ENCODE measurements at regions not wholly inside any gene's neighbourhood (a gene's known extent, or its start where the extent isn't known, plus 50 kb on each side); places are given as distances from the start of the nearest gene placed in this dataset.
"Not testable (repeated sequence)": the region's sequence is repeated elsewhere in the genome, so short reads cannot be mapped to it uniquely, and the experiment has no call there.

GRCh38 chr9:2424619-2425033 is 197.0 kb upstream of the VLDLR start:
- FAIRE-seq = no peak
- no peak for DNase-seq (ENCODE audit: low spot score in 2 of 2)

DNA sequence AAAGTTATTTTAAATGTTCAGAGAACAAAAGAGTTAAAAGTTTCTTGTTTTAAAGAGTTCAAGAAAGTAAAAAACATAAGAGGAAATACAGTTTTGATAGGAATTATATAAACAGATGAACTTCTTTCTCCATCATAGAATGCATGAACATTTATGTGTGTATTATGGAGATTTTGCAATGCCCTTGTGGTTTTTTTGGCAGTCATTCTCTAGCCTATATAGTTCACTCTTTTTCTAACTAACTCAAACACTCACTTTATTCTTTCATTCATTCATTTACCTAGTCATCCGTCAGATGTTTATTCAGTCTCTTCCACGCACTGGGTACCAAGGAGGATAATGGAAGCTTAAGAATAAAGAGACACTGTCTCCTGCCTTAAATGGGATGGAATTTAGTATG is 195.9 kb upstream of the VLDLR start:
- FAIRE-seq (no peak), DNase-seq (ENCODE audit: low spot score in 2 of 2) (no peak)

DNA sequence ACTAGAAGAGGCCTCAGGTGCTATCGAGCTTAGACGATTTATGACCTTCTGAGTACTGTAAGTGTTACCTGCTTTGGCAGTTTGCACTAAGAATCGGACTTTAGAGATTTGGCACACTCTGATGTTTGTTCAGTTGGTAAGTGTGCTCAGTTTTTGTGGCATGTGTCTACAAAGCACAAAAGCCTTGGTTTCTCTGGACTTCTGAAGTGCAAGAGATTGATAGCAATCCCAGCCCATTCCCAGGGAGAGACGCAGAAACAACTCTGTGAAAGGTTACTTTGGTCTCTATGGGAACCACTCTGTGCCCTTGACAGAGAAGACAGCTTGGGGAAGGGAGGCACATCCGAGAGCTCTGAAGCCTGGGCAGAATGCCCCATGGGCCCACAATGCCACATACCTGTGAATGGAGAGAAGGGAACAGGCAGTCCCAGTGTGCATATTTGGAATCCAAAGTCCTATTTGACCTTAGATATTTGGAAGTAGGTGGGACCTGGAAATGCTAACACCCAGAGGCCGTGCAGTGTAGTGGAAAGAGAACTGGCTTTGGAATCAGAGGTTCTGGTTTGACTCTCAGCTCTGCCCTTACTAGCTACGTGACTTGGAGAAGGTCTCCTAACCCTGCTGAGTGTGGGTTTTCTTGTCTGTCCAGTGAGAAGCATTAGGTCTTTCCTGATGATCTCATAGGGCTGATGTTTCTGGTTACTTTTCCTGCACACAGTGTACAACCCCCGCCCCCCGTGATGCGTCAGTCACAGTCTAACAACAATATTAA is 194.3 kb upstream of the VLDLR start:
- no peak for FAIRE-seq

DNA sequence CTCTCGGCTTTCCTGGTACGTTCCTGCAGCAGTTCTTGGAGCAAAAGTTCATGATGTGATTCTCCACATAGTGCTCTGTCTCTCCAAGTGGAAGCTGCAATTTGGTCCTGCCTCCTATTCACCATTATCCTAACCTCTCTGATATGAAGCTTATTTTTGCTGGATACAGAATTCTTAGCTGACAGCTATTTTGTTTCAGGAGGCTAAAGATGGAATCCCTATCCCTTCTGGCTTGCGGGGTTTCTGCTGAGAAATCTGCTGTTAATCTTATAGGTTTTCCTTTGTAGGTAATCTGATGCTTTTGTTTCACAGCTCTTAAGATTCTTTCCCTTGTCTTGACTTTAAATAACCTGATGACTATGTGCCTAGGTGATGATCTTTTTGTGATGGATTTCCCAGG is 181.6 kb upstream of the VLDLR start:
- FAIRE-seq = no peak
- no peak for DNase-seq (ENCODE audit: low spot score in 2 of 2)

More for the DNA sequence above, 194.3 kb upstream of the VLDLR start:
- DNase-seq (ENCODE audit: low spot score in 2 of 2) = no peak

DNA sequence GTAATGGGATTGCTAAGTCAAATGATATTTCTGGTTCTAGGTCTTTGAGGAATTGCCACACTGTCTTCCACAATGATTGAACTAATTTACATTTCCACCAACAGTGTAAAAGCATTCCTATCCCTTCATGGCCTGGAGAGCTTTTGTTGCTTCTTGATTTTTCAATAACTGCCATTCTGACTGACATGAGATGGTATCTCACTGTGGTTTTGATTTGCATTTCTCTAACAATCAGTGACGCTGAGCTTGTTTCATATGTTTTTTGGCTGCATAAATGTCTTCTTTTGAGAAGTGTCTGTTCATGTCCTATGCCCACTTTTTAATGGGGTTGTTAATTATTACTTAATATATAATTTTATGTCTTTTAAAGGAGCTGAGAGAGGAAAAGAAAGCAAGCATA is 177.7 kb upstream of the VLDLR start:
- not testable (repeated sequence) for DNase-seq (ENCODE audit: low spot score in 2 of 2); FAIRE-seq

- DNase-seq (ENCODE audit: low spot score in 2 of 2) = no peak
- FAIRE-seq = no peak
Measured at GRCh38 chr9:2448193-2448738, 173.3 kb upstream of the VLDLR start.

- no peak for DNase-seq (ENCODE audit: low spot score in 2 of 2)
- FAIRE-seq = no peak
Measured at GRCh38 chr9:2453106-2453505, 168.5 kb upstream of the VLDLR start.

DNA sequence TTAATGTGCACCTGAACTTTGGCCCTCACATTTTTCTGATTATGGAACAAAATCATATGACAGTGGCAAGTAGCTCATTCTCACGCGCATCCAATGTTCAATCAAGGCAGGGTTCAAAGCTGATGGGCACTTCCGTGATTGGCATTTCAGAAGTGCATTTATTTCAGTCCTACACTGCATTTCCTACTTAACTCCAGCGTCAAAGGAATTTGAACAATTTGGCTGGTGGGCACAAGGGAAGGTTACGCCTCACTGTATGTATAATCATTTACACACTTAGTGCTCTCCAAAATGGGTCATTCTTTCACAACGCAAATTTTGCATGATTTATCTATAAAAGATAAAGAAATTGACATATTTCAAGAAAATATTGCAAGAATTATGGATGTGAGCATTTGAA is 167.9 kb upstream of the VLDLR start:
- no peak for DNase-seq (ENCODE audit: low spot score in 2 of 2)
- FAIRE-seq = no peak

DNA sequence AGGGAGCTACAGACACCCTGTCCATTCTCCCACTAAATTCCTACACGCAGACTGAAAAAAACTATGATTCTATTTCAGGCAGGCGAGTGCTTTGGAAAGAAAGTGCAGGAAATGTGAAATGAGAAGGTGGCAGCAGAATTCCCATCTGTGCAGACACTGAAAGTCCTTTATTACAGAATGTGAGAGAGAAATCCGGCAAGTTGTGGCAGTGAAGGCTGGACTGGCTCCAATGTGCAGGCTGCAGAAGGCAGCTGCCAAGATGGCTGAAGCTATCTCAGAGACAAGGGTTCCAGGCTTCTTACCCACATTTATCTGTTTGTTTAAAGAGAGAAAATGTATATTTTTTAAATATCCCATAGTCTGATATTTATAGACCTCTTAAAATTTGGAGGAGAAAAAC is 161.8 kb upstream of the VLDLR start:
- DNase-seq (ENCODE audit: low spot score in 2 of 2) (no peak), FAIRE-seq (no peak)

DNA sequence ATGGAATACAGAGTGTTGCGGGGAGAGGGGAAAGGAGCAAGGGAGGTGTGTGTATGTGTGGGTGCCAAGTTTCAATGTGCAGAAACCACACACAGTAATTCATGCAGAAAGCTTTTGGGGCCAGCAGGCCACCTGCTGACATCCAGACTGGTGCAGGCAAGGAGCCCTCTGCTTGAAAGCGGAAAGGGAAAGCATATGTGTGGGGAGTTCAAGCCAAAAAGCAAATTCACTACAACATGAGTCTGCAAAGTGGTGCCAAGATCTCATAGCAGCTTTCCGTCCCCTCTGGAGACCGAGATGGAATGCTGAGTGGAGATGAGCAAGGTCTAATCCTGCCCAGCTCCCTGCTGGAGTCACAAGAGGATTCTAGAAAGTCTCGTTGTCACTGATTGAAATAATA is 159.7 kb upstream of the VLDLR start:
- FAIRE-seq (no peak), DNase-seq (ENCODE audit: low spot score in 2 of 2) (no peak)

- FAIRE-seq (no peak), DNase-seq (ENCODE audit: low spot score in 2 of 2) (no peak)
Measured at GRCh38 chr9:2464624-2465023, 157.0 kb upstream of the VLDLR start.

DNA sequence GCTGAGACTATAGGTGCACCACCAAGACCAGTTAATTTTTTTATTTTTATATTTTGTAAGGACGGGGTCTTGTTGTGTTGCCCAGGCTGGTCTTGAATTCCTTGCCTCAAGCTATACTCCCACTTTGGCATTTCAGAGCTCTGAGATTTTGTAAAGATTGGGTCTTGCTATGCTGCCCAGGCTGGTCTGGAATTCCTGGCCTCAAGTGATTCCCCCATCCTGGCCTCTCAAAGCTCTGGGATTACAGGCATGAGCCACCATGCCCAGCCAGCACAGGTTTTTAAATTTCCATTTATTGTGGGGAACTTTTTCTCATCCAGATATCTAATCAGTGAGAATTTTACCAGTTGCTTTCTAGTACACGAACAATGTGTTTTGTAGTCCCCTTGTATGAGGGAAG is 156.1 kb upstream of the VLDLR start:
- FAIRE-seq = no peak
- no peak for DNase-seq (ENCODE audit: low spot score in 2 of 2)

DNA sequence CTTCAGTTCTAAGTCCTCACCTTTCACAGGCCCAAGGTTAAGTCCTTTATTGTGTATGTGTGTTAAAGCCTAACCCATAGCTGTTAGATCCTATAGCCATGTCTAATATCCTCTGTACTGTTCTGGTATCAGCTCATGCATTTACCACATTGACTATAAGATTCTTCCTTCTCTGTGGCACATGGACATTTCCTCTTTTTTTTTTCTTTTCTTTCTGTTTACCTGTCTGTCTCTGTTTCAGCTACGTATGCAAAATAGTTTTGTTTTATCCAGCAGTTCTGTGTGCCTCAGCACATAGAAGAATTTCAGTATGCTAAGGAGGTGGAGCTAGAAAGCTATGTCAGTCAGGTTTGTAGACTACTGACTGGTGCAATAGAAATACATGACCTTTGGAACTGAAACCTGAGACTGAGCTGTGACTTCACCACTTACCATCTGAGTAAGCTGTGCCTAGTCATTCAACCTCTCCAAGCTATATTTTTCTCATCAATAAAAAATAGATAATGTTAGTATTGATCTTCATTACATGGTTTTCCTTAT is 155.6 kb upstream of the VLDLR start:
- FAIRE-seq = no peak
- no peak for DNase-seq (ENCODE audit: low spot score in 2 of 2)

DNA sequence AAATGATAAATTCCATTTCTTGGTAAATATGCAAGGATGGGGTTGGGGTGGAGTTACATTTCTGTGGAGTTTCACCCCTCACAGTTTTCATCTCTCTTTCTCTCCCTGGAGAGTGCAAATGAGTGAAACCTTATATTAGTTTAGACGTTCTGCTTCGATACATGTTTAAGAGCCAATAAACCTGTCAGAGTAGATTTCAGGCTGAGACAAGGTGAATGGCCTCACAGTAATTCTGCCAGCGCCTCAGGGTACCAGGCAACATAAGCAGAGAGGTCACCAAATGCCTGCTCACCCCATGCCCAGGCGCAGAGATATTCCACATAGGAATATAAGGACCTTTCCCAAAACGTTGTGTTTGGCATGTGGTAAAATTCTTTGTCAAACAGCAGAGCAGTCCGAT is 154.9 kb upstream of the VLDLR start:
- DNase-seq (ENCODE audit: low spot score in 2 of 2) = no peak

GRCh38 chr9:2469681-2470221 is 151.8 kb upstream of the VLDLR start:
- FAIRE-seq = no peak
- DNase-seq (ENCODE audit: low spot score in 2 of 2) = no peak

More for the DNA sequence above, 154.9 kb upstream of the VLDLR start:
- FAIRE-seq = no peak

GRCh38 chr9:2473681-2474080 is 147.9 kb upstream of the VLDLR start:
- no peak for DNase-seq (ENCODE audit: low spot score in 2 of 2)
- no peak for FAIRE-seq

GRCh38 chr9:2477755-2478154 is 143.8 kb upstream of the VLDLR start:
- DNase-seq (ENCODE audit: low spot score in 2 of 2) (no peak), FAIRE-seq (no peak)

GRCh38 chr9:2478421-2478820 is 143.2 kb upstream of the VLDLR start:
- no peak for FAIRE-seq
- no peak for DNase-seq (ENCODE audit: low spot score in 2 of 2)

DNA sequence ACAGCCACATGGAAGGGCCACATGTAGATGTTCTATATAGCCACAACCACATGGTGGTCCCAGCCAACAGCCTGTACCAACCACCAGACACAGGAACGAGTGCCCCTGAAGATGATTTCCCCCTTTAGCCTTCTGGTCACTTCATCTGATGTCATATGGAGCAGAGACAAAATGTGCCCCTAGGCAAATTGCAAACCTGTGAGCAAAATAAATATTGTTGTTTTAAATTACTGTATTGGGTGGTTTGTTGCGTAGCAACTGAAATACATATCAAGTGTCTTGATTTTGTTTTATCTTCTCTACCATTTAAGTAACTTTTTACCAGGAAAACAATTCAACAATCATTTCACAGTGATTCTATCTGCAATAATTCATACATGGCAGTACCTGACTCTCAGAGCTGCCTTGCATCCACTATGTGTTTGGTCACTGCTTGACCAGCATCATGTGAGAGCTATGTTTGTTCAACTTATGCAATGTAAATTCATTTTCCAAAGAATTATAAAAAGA is 142.5 kb upstream of the VLDLR start:
- no peak for FAIRE-seq

DNA sequence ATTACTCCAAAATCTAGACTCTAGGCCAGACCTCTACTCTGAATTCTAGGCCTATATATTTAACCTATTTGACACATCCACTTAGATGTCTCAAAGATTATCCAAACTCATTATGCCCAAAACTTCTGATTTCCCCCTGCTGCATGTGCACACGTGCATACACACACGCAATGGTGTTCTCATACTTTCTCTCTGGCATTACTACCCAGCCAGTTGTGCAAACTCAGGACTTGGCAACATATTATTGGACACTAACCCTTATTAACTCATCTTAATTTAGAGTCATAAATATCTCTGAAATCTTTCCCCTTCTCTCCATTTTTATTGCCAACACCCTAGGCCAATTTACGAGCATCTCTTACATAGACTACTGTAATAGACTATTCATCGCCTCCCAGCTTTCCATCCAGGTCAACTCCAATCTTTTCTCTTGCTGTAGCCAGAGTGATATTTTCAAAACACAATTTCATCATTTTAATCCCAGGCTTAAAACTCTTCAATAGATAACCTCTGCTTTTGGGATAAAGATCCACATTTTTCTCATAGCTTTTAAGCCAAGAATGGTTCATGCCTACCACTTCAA is 141.2 kb upstream of the VLDLR start:
- no peak for DNase-seq (ENCODE audit: low spot score in 2 of 2)
- no peak for FAIRE-seq

More for the DNA sequence above, 142.5 kb upstream of the VLDLR start:
- DNase-seq (ENCODE audit: low spot score in 2 of 2) = no peak

DNA sequence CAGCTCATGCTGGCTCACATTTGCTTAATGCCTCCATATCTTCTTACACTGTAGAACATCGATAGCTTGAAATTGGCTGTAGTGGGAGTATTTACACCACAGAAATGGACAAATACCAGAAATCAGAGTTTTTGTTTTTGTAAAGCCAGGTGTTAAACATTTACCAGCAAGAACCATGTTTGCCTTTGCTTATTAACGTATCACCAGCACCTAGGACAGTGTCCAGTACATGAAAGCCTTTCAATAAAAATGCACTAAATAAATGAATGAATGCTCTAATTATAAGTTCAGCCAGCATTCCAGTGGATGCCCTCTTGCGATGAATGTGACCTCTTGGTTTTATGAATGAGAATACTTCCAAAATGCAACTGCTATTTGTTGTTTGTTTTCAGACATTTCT is 140.4 kb upstream of the VLDLR start:
- no peak for DNase-seq (ENCODE audit: low spot score in 2 of 2)
- FAIRE-seq = no peak
